22Rv1 (cell line): ENCODE measurements at regions not wholly inside any gene's neighbourhood (a gene's known extent, or its start where the extent isn't known, plus 50 kb on each side); places are given as distances from the start of the nearest gene placed in this dataset.
A peak's percentile ranks its signal among the peaks of the same experiment; 100 is the strongest.

ENCODE experiments used
- H3K27ac ChIP-seq: fragments of 450-650 bp; 2 replicates; pipeline ENCODE4 v1.5.1; 2017
- CTCF ChIP-seq: fragments of 450-650 bp; IDR thresholded peaks from 2 replicates; pipeline ENCODE4 v1.5.1; 2017; ENCODE audit warnings: mild to moderate bottlenecking
- ZFX ChIP-seq: fragments of 450-650 bp; IDR thresholded peaks from 2 replicates; pipeline ENCODE4 v1.6.1; 2017; ENCODE audit warnings: antibody characterized with exemption, borderline replicate concordance

DNA sequence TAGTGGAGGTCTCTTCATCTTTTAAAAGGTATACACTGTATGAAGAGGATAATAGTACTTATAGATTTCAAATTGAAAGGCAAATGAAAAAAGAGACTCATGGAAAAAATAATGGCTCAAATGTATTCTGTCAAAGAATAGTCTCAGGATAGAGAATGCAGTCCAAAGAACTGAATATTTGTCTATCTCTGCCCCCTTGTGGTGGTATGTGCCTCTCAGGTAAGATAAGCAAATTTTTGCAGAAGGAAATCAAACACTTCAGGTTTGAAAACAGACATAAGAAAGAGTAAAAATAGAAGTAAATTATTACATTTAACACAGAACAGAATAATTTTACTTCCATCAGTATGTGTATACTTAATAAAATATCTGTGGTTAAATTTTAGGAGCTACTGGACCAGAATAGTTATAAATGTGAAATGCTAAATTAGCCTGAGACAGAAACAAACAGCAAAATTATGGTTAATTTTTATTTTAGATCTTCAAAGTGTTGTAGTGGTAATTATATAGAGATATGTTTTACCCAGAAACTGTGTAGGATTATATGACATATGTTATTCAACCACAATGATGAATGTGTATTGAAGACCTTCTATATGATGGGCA is 164.4 kb upstream of the PALMD start:
- H3K27ac ChIP-seq, result no peak overlapping the region
- TF ChIP-seq CTCF, result peak; percentile 85
- no peak for TF ChIP-seq ZFX

GRCh38 chr1:99482286-99482685 is 163.6 kb upstream of the PALMD start:
- H3K27ac ChIP-seq, result no peak overlapping the region
- no peak for TF ChIP-seq CTCF
- no peak for TF ChIP-seq ZFX

GRCh38 chr1:99482750-99483149 is 163.2 kb upstream of the PALMD start:
- TF ChIP-seq ZFX, result no peak
- no peak for TF ChIP-seq CTCF
- H3K27ac ChIP-seq, result no peak overlapping the region

- TF ChIP-seq CTCF (no peak), ZFX (no peak)
- no peak overlapping the region for H3K27ac ChIP-seq
Observed at GRCh38 chr1:99490031-99490430, 155.9 kb upstream of the PALMD start.

- TF ChIP-seq ZFX, result no peak
Observed at GRCh38 chr1:99496067-99496466, 149.8 kb upstream of the PALMD start.

GRCh38 chr1:99497690-99498089 is 148.2 kb upstream of the PALMD start:
- TF ChIP-seq CTCF (no peak), ZFX (no peak)
- no peak overlapping the region for H3K27ac ChIP-seq

More at GRCh38 chr1:99496067-99496466, 149.8 kb upstream of the PALMD start:
- no peak overlapping the region for H3K27ac ChIP-seq

GRCh38 chr1:99500541-99500940 is 145.4 kb upstream of the PALMD start:
- no peak overlapping the region for H3K27ac ChIP-seq
- TF ChIP-seq CTCF (no peak), ZFX (no peak)

GRCh38 chr1:99501871-99502270 is 144.0 kb upstream of the PALMD start:
- no peak overlapping the region for H3K27ac ChIP-seq
- TF ChIP-seq CTCF, result no peak
- no peak for TF ChIP-seq ZFX
